ENCODE measurements at regions not wholly inside any gene's neighbourhood (a gene's known extent, or its start where the extent isn't known, plus 50 kb on each side); places are given as distances from the start of the nearest gene placed in this dataset.

GRCh38 chr4:45985038-45985437 is 138.8 kb downstream of the GABRG1 start:
- no peak for DNase-seq (ENCODE audit: low read depth, low spot score)

GRCh38 chr4:45971108-45971507 is 152.7 kb downstream of the GABRG1 start:
- DNase-seq (ENCODE audit: low read depth, low spot score): no peak

GRCh38 chr4:45957353-45957752 is 166.5 kb downstream of the GABRG1 start:
- no peak for DNase-seq (ENCODE audit: low read depth, low spot score)

GRCh38 chr4:45954276-45954675 is 169.6 kb downstream of the GABRG1 start:
- no peak for DNase-seq (ENCODE audit: low read depth, low spot score)

GRCh38 chr4:45951153-45951552 is 172.7 kb downstream of the GABRG1 start:
- no peak for DNase-seq (ENCODE audit: low read depth, low spot score)

GRCh38 chr4:45946699-45947098 is 177.2 kb downstream of the GABRG1 start:
- DNase-seq (ENCODE audit: low read depth, low spot score): no peak

GRCh38 chr4:45944000-45944399 is 179.9 kb downstream of the GABRG1 start:
- peak; percentile 2 for DNase-seq (ENCODE audit: low read depth, low spot score)

GRCh38 chr4:45939056-45939455 is 184.8 kb downstream of the GABRG1 start:
- DNase-seq (ENCODE audit: low read depth, low spot score): no peak

GRCh38 chr4:45931154-45931553 is 192.7 kb downstream of the GABRG1 start:
- DNase-seq (ENCODE audit: low read depth, low spot score): no peak

GRCh38 chr4:45927641-45928040 is 196.2 kb downstream of the GABRG1 start:
- no peak for DNase-seq (ENCODE audit: low read depth, low spot score)

GRCh38 chr4:45925809-45926208 is 198.0 kb downstream of the GABRG1 start:
- DNase-seq (ENCODE audit: low read depth, low spot score): no peak

GRCh38 chr4:45920861-45921260 is 203.0 kb downstream of the GABRG1 start:
- DNase-seq (ENCODE audit: low read depth, low spot score): no peak

- DNase-seq (ENCODE audit: low read depth, low spot score): no peak
Measured at GRCh38 chr4:45910511-45910910, 213.3 kb downstream of the GABRG1 start.

- DNase-seq (ENCODE audit: low read depth, low spot score): no peak
Measured at GRCh38 chr4:45897946-45898585, 225.8 kb downstream of the GABRG1 start.

GRCh38 chr4:45883421-45883820 is 240.4 kb downstream of the GABRG1 start:
- DNase-seq (ENCODE audit: low read depth, low spot score): no peak

- no peak for DNase-seq (ENCODE audit: low read depth, low spot score)
Measured at GRCh38 chr4:45876235-45876890, 247.5 kb downstream of the GABRG1 start.

GRCh38 chr4:45869184-45869583 is 254.7 kb downstream of the GABRG1 start:
- no peak for DNase-seq (ENCODE audit: low read depth, low spot score)

- no peak for DNase-seq (ENCODE audit: low read depth, low spot score)
Measured at GRCh38 chr4:45865781-45866180, 258.1 kb downstream of the GABRG1 start.

GRCh38 chr4:45855857-45856256 is 268.0 kb downstream of the GABRG1 start:
- DNase-seq (ENCODE audit: low read depth, low spot score): no peak

- no peak for DNase-seq (ENCODE audit: low read depth, low spot score)
Measured at GRCh38 chr4:45846016-45846415, 277.8 kb downstream of the GABRG1 start.

- no peak for DNase-seq (ENCODE audit: low read depth, low spot score)
Measured at GRCh38 chr4:45841791-45842190, 282.1 kb downstream of the GABRG1 start.

GRCh38 chr4:45831692-45832091 is 292.2 kb downstream of the GABRG1 start:
- DNase-seq (ENCODE audit: low read depth, low spot score): no peak

- no peak for DNase-seq (ENCODE audit: low read depth, low spot score)
Measured at GRCh38 chr4:45803994-45804393, 319.9 kb downstream of the GABRG1 start.

- no peak for DNase-seq (ENCODE audit: low read depth, low spot score)
Measured at GRCh38 chr4:45795135-45795534, 328.7 kb downstream of the GABRG1 start.

Measured in astrocyte of the hippocampus (primary cell).